Brain microvascular endothelial cell (primary cell): ENCODE measurements at regions not wholly inside any gene's neighbourhood (a gene's known extent, or its start where the extent isn't known, plus 50 kb on each side); places are given as distances from the start of the nearest gene placed in this dataset.

Source experiments
- DNase-seq: peaks from one replicate; pipeline ENCODE4 v3.0.0-alpha.2; 2020
- H3K27ac ChIP-seq: fragments of 250-450 bp; sonication (Bioruptor Pico); 2 replicates; pipeline ENCODE4 v1.5.1; 2020; ENCODE audit warnings: mild to moderate bottlenecking, moderate library complexity
- H3K27me3 ChIP-seq: fragments of 250-450 bp; sonication (Bioruptor Pico); replicated peaks from 2 replicates; pipeline ENCODE4 v1.5.1; 2020; ENCODE audit warnings: mild to moderate bottlenecking
- H3K36me3 ChIP-seq: fragments of 250-450 bp; sonication (Bioruptor Pico); replicated peaks from 2 replicates; pipeline ENCODE4 v1.5.1; 2020; ENCODE audit warnings: mild to moderate bottlenecking
- H3K4me3 ChIP-seq: 2 replicates; pipeline ENCODE4 v1.5.1; 2011; ENCODE audit warnings: low read depth, mild to moderate bottlenecking, control low read depth, low read length, moderate library complexity
- in situ Hi-C: cut with HindIII; loops from 2 replicates; pipeline ENCODE4 v1.10.0; 2017; ENCODE audit warnings: low sequenced_read_pairs, low pct_ligation_motif_present
- TF ChIP-seq, protein P1 (sequence below): IDR thresholded peaks from 2 replicates; pipeline ENCODE4 v1.5.1; 2011; ENCODE audit warnings: low read depth, mild to moderate bottlenecking, moderate library complexity, low read length, control low read depth, inconsistent platforms; ENCODE audit errors: missing control alignments

DNA sequence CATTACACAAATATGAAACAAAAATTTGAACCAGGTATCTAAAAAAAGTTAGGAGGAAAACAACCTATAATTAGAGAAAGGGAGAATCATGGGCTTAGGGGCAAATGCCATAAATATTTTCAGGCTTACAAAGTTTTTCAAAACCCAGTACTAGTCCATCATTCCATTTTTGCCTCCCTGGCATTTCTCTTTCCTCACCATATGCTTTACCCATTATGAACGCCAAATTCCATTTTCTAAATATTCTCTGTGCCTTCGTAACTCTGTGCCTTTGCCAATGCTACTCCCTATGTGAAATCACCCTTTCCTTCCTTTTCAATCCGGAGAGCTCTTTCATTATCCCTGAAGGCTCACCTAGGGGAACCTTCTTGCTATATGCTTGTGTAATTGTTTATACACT is 434.1 kb downstream of the ZSWIM6 start:
- no peaks in the 10 kb centered on the region for H3K27me3 ChIP-seq
- in situ Hi-C loops: no loop called here
- TF ChIP-seq, protein P1, sequence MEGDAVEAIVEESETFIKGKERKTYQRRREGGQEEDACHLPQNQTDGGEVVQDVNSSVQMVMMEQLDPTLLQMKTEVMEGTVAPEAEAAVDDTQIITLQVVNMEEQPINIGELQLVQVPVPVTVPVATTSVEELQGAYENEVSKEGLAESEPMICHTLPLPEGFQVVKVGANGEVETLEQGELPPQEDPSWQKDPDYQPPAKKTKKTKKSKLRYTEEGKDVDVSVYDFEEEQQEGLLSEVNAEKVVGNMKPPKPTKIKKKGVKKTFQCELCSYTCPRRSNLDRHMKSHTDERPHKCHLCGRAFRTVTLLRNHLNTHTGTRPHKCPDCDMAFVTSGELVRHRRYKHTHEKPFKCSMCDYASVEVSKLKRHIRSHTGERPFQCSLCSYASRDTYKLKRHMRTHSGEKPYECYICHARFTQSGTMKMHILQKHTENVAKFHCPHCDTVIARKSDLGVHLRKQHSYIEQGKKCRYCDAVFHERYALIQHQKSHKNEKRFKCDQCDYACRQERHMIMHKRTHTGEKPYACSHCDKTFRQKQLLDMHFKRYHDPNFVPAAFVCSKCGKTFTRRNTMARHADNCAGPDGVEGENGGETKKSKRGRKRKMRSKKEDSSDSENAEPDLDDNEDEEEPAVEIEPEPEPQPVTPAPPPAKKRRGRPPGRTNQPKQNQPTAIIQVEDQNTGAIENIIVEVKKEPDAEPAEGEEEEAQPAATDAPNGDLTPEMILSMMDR: no peak
- no peak overlapping the region for H3K4me3 ChIP-seq
- no peak overlapping the region for H3K27ac ChIP-seq
- DNase-seq: no peak
- no peaks in the 10 kb centered on the region for H3K36me3 ChIP-seq

DNA sequence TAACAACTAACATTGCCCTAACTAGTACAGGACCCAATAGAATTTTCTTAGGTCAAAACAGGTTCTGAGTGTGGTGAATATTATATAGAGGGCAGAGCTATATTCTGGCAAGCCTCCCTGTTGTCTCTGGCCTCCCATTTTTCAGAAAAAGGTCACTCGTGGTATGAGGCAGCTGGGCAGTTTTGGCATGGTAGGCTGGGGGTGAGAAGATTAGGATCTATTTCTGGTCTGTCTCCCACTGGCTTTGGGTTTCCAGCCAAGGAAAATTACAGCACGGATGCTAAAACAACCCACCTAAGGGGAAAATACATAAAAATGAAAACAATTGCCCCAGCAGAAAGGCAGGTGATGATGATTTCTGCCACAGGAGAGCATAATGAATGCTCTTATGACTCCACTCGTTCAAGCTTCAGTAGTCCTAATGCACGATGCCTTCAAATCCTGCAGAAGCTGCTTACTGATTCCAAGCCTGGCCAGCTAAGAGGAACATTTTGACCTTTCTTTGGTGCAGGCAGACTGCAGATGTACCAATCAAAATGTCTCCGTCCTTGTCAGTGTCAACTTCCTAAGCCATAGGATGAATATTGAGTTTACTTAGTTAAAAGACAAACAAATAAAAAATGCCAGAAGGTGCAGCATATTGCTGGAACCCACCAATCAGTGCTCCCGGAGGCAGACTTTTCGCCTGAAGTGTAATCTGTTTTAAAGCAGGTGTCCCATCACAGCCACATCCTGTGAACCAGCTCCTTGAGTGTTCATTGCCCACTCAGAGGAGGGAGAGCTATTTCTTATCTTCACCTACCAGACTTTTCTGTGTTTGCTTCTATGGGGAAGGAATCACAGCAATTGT is 435.4 kb downstream of the ZSWIM6 start:
- in situ Hi-C loops: no loop called here
- DNase-seq: no peak
- Histone ChIP-seq H3K27ac (no peak overlapping the region), H3K4me3 (no peak overlapping the region), H3K36me3 (no peaks in the 10 kb centered on the region), H3K27me3 (no peaks in the 10 kb centered on the region)
- TF ChIP-seq, protein P1: no peak

DNA sequence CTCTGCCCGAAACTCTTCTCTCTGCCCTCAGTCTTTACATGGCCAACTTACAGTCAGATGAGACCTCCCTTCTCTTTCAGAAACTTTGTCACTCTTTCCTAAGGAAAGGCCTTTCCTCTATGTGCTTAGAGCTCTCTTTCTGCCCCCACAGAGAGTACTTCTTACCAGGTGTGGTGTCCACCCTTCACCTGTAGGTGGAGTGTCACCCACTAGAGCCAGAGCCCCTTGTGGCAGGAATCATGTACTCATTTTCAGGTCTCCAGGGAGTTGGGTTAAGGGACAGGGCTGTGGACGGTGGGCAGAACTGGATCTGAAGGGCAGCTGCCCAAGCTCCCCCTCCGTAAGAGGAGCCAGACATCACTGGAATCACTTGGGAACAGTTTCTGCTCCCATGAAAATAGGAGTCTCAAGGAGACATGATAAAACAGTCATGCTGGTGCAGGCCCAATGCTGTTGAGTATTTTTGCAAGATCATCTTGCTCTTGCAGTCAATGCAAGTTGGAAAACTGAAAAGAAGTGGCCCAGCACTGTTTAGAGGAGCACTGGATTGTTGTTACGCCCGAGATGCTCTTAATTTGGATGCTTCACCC is 436.7 kb downstream of the ZSWIM6 start:
- Histone ChIP-seq H3K27ac (no peak overlapping the region), H3K27me3 (no peaks in the 10 kb centered on the region), H3K36me3 (no peaks in the 10 kb centered on the region), H3K4me3 (no peak overlapping the region)
- in situ Hi-C loops: no loop called here
- TF ChIP-seq, protein P1: peak; percentile 83
- peak; percentile 2 for DNase-seq

DNA sequence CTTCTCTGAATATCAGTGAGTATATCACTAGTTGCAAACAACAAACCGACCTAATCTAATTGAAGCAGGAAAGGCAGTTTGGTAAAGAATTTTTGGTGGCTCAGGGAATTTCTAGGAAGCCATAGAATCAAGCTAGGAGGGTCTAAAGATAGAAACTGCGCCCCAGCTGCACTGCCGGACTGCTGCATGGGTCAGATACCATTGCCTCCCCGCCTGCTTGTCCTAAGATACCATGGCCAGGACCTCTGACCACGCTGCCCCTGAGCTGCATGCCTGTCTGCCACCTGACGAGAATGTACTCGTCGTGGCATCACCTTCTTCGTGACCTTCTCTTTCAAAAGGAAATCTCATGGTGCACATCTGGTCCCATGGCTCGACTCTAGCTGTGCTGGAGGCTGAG is 439.0 kb downstream of the ZSWIM6 start:
- no peaks in the 10 kb centered on the region for H3K27me3 ChIP-seq
- no peaks in the 10 kb centered on the region for H3K36me3 ChIP-seq
- in situ Hi-C loops: no loop called here
- TF ChIP-seq, protein P1: no peak
- no peak overlapping the region for H3K4me3 ChIP-seq
- no peak for DNase-seq
- no peak overlapping the region for H3K27ac ChIP-seq

DNA sequence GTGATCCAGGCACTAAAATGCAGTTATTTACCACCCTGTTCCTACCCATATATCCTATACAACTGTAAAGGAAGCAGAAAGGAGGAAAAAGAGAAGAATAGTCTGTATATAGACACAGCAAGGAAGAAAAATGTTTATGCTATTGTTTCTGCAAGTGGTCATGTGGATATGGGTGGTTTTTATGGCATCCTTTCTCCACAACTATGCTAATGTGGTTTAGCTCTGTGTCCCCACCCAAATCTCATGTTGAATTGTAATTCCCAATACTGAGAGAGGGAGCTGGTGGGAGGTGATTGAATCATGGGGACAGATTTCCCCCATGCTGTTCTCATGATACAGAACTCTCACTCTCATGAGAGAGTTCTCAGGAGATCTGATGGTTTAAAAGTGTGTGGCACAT is 439.8 kb downstream of the ZSWIM6 start:
- DNase-seq: no peak
- no peak overlapping the region for H3K27ac ChIP-seq
- TF ChIP-seq, protein P1: no peak
- no peak overlapping the region for H3K4me3 ChIP-seq
- no peaks in the 10 kb centered on the region for H3K27me3 ChIP-seq
- in situ Hi-C loops: no loop called here
- H3K36me3 ChIP-seq: no peaks in the 10 kb centered on the region
